GM21576 (cell line): ENCODE measurements at regions not wholly inside any gene's neighbourhood (a gene's known extent, or its start where the extent isn't known, plus 50 kb on each side); places are given as distances from the start of the nearest gene placed in this dataset.

ENCODE experiments used
- ATAC-seq: cut with Tn5 transposase; IDR thresholded peaks from one replicate; pipeline ENCODE4 v1.9.1; 2021; ENCODE audit warnings: mild to moderate bottlenecking, moderate library complexity; ENCODE audit not compliant: unreplicated experiment

DNA sequence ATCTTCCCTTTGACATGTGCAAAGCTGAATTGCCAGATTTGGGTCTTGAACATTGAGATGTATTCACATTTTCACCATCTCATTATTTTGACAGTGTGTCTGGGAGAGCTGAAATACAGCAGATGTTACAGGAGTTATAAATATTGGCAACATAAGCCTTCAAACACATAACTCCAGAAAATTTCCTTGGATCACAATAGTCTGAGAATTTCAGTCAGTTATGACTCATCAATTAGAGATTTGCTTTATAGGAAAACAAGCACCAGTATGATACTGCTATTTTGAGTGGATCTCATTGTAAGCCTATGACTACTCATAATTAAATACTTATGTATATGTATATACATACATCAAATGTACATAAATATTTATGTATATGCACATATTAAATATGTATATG lies 1171.8 kb downstream of the AMY1C start:
- ATAC-seq = no peak

DNA sequence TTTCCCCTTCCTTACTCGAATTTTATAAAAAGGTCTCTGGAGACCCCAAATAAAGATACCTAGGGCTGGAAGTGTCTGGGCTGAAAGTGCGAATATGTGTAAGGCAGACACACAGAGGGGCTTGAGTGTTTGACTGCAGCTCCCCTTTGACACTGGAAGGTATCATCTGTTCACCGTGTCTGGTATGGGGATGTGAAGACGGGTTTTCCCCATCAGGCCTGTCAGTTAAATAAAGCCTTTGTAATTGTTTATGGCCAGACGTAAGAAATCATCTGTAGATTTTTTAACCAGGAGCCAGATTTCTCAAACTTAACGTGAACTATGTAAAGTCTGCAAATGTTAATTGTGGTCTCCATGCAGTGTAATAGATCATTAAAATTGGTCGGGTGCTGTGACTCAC lies 1173.4 kb downstream of the AMY1C start:
- no peak for ATAC-seq

DNA sequence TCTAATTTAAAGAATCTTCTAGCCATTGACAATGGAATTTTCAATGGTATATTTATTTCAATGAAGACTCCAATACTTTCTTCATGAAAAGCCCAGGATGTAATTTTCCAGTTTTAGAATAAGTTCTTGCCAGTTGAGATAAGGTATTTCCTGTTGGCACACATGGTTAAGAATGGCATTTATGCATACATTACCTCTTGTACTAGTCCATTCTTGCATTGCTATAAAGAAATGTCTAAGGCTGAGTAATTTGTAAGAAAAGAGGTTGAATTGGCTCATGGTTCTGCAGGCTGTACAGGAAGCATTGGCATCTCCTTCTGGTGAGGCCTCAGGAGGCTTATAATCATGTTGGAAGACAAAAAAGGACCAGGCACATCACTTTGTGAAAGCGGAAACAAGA lies 1179.6 kb downstream of the AMY1C start:
- no peak for ATAC-seq

DNA sequence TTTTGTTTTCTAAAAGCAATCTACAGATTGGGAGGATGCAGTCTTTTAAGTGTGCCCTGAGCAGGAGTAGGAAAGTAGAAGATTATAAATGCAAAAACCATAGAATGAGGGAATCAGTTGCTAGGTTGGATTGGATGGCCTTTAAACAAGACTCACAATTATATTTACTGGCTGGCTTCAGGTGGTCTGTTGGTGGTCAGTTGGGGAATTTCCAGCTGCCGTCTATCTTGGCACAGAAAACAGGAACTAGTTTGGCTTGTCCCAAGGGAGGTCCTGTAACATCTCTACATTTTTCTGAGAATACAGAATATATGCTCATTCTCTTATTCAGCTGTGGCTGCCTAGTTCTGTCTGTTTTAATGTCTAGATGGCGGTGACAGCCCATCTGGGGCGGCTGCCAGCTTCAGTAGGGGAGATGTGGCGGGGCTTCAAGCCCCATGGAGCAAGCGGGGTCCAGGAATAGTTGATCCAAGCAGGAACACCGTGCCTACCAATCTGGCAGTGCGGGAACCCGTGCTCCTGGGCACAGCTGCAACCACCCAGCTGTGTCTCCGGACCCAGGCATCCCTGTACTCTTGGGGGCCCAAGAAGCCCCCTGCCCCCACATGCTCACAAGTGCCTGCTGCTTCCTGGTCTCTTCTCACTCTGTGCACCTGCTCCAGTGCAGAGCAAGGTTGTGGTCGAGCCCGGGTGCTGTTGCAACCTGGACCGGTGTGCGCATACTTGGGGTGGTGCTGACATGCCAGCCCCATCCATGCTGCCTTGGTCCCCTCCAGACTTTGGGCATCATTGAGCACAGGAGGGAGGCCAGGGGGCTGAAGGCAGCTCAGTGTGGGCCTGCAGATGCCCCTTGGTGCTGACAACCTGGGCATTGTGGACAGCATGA lies 1182.6 kb downstream of the AMY1C start:
- ATAC-seq = no peak

- ATAC-seq = no peak
Observed at GRCh38 chr1:104932949-104933679, 1183.4 kb downstream of the AMY1C start.

- ATAC-seq = no peak
Observed at GRCh38 chr1:104933846-104934245, 1184.1 kb downstream of the AMY1C start.

DNA sequence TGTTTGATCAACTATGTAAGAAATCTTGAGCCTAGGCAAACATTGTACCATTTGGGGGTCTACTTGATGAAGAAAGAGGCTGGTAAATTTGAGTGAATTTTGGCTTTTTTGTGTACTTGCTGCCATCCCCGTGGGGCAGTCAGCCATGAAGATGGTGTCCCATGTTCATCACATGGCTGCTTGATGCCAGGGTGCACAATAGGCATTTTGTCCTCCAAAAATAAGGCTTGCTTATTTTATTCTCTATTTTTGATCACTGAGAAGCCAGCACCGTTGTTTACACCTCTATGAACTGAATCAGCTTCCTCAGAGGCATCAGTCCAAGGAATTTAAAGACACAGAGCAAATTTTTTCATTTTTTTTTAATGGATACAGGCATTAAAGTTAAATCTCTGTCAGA lies 1195.7 kb downstream of the AMY1C start:
- ATAC-seq = no peak

- no peak for ATAC-seq
Observed at GRCh38 chr1:104946558-104947210, 1197.0 kb downstream of the AMY1C start.

DNA sequence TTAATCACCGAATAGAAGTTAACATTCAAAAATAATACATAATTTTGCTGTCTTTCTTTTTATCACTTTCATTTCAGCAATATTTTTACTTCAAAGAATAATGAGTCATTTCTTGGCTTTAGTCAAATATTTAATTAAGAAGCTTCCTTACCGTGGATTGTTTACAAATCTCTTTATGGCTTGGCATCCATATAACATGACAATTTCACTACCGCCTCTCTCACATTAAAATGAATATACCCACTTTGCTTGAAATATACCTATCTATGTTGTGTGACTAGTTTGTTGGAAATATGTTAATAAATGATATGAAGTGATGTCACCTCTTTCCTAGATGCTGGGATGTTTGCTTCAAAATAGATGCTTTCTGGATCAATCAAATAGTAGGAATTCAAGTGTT lies 1203.9 kb downstream of the AMY1C start:
- no peak for ATAC-seq

GRCh38 chr1:104973516-104973915 lies 1223.8 kb downstream of the AMY1C start:
- ATAC-seq = no peak

- ATAC-seq = no peak
Observed at GRCh38 chr1:104979651-104980050, 1230.0 kb downstream of the AMY1C start.

DNA sequence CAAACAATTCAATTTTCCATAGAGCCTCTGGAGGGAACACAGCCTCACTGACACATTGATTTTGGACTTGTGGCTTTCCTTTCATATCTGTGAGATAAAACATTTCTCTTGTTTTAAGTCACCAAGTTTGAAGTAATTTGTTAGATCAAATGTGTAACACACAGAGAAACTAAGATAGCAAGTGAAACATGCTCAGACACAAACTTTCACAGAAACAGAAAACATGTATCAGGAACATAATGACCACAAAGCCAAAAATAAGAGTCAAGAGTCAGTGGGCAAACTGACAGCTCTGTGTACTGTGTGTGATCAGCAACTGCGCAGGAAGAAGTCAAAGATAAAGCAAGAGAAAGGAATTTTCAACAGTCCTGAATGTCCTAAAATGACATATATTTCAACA lies 1237.5 kb downstream of the AMY1C start:
- ATAC-seq = peak; percentile 99

GRCh38 chr1:104989012-104989411 lies 1239.3 kb downstream of the AMY1C start:
- ATAC-seq = no peak

- no peak for ATAC-seq
Observed at GRCh38 chr1:104991702-104992101, 1242.0 kb downstream of the AMY1C start.

DNA sequence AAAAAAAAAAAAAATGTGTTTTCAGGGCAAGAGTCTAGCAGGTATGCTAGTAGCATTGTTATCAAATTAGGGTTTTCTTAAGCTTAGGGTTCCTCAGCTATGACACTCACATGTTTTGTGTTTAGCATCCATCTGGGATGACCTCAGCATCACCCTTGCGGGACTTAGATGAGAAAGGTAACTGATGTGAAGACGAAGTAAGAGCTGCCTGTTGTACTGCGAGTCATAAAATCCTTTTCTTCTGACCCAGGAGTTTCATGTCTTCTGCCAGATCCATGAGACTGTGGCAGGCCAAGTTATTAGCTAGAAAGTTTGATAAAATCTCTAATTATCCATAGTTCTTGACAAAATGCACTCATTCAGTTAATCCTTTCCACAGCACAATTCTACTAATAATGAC lies 1251.1 kb downstream of the AMY1C start:
- ATAC-seq = no peak

DNA sequence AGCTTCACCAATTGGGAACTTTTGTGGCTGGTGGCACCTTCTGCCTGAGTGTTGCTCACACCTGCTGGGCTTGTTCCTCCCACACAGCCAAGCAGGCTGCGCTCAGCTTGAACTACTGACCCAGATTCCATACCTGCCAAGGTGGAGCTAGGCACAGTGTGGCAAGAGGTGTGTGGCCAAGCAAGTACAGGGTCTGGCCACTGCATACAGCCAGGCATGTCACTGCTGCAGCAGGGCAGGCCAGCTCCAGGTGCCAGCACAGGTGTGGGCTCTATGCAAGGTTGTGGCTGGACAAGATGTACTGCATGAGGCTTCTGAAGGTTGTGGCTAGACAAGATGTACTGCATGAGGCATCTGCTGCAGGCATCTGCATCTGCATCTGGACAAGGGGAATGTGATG lies 1254.8 kb downstream of the AMY1C start:
- no peak for ATAC-seq

DNA sequence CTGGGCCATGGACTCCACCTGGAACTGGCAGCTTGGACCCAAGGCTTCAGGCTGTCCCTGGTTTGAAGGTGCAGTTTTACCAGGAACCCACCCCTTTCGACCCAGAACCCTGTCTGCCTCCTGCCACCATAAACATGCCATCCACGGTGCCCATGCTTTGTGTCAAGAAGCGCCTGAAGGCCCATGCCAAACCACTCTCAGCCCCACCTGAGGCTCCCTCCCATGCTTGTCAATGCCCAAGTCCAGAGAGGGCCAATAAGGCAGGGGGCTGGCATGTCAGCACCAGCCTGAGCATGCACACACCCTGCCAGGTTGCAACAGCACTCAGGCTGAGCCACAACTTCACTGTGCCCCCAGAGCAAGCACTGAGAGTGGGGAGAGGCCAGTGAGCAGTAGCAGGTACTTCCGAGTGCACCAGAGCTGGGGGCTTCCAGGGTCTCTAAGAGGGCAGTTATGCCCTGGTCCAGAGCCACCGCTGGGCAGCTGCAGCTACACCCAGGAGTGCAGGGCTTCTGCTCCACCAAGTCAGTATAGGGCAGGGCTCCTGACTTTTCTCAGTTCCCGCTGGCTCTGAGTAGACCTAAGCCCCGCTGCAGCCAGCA lies 1256.0 kb downstream of the AMY1C start:
- no peak for ATAC-seq

DNA sequence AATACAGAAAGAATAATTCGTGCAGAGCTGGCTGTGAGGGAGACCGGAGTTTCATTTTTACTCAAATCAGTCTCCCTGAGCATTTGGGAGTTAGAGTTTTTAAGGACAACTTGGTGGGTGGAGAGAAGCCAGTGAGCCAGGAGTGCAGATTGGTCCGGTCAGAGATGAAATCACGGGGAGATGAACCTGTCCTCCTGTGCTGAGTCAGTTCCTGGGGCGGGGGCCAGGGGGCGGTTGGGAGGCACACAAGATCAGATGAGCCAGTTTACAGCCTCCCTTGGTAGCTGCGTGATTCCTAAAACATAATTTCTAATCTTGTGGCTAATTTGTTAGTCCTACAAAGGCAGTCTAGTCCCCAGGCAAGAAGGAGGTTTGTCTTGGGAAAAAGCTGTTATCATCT lies 1267.9 kb downstream of the AMY1C start:
- no peak for ATAC-seq

- no peak for ATAC-seq
Observed at GRCh38 chr1:105023719-105024118, 1274.0 kb downstream of the AMY1C start.

DNA sequence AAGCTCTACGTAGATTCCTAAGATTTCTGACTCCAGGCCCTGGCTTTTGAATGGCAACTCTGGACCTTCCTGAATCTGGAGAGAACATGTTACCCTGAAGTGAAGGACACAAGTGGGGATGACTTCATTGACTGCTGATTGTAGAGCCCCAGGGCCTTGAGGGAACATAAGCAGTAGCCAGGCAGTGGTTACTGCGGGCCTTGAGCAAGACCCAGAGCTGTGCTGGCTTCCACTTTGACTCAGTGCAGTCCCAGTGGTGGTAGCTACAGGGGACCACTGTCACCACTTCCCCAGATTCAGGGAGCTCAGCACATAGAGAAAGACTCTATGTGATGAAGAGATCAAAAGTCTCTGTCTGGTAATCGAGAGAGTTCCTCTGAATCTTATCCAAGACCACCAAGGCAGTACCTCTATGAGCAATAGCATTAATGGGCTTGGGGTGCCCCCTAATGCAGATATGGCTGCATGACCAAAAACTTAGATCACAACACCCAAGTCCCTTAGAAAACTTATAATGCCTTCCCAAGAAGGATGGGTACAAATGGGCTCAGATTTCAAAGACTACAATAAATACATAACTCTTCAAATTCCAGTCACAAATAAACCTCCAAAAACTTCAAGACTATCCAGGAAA lies 1278.3 kb downstream of the AMY1C start:
- no peak for ATAC-seq

DNA sequence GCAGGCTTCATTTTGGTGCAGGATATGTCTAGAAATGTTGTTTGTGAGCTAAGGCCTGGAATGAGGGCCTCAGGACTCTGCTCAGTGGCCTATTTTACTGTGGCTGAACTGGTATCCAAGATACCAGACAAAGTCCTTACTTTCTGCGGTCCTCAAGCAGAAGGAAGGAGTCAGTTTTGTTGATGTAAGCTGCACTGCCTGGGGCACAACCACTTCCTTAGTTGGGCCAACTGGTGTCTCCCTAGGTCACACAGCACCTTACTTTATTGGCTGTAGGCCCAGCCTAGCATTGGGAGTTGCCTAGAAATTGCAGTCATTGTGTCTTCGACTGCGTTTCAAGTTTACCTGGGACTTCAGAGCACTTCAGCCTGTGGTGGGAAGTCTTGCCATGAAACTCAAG lies 1322.7 kb downstream of the AMY1C start:
- no peak for ATAC-seq
